ENCODE measurements at regions not wholly inside any gene's neighbourhood (a gene's known extent, or its start where the extent isn't known, plus 50 kb on each side); places are given as distances from the start of the nearest gene placed in this dataset.

DNA sequence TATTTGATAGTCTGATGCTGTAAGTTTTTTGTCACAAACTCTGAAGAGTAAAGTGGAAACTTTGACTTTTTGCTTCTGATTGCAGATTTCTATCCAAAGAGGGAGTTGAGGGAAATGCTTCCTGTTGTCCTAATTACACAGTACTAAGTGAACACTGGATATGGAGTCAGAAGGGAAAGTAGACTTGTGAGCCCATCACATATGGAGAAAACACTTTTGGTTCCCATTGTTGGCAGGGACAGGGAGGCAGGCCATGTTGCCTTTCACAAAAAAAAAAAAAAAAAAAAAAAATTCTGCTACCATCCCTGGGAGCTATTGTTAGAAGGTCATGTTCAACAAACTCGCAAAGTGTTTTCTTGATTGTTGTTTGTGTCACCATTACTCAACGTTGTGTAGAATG lies 144.3 kb downstream of the RPIA start:
- no peak overlapping the region for H3K27ac ChIP-seq (ENCODE audit: insufficient read length, low read depth, low read length)
- H3K4me1 ChIP-seq (ENCODE audit: insufficient read depth, low read length), result no peaks in the 10 kb centered on the region
- no peaks in the 10 kb centered on the region for H3K27me3 ChIP-seq (ENCODE audit: insufficient read depth, low read length)
- H2BK20ac ChIP-seq (ENCODE audit: low read depth, low read length, poor library complexity, severe bottlenecking), result no peak overlapping the region
- H3K4me1 Mint-ChIP-seq, result no peaks in the 10 kb centered on the region
- no CpG with 5 or more reads among the region's 2 CpGs for WGBS (ENCODE audit: extremely low coverage, insufficient read length, low lambda C conversion rate)
- H2AK5ac ChIP-seq (ENCODE audit: insufficient read length, low read length), result no peak overlapping the region
- no peak overlapping the region for H3K14ac ChIP-seq (ENCODE audit: insufficient read depth, low read length)
- H2BK120ac ChIP-seq (ENCODE audit: low read depth, low read length, poor library complexity, severe bottlenecking), result no peak overlapping the region
- no peak overlapping the region for H4K5ac ChIP-seq (ENCODE audit: insufficient read length, low read depth, low read length)
- H2BK5ac ChIP-seq (ENCODE audit: insufficient read length, low read length), result no peak overlapping the region
- H3K23me2 ChIP-seq (ENCODE audit: insufficient read length, low read depth, low read length, poor library complexity, severe bottlenecking), result no peaks in the 10 kb centered on the region
- H3K4me2 ChIP-seq (ENCODE audit: insufficient read depth, insufficient read length, low read length), result no peak overlapping the region
- no peak overlapping the region for H2AFZ ChIP-seq (ENCODE audit: low read length)
- H4K91ac ChIP-seq (ENCODE audit: insufficient read length, low read depth, low read length), result no peak overlapping the region
- no peaks in the 10 kb centered on the region for H3K79me1 ChIP-seq (ENCODE audit: insufficient read depth, low read depth, low read length, poor library complexity, severe bottlenecking)
- H3K9me3 ChIP-seq (ENCODE audit: control insufficient read depth, low read depth, low read length), result peaks cover 8% of the 10 kb centered on the region
- TF ChIP-seq, protein P1, sequence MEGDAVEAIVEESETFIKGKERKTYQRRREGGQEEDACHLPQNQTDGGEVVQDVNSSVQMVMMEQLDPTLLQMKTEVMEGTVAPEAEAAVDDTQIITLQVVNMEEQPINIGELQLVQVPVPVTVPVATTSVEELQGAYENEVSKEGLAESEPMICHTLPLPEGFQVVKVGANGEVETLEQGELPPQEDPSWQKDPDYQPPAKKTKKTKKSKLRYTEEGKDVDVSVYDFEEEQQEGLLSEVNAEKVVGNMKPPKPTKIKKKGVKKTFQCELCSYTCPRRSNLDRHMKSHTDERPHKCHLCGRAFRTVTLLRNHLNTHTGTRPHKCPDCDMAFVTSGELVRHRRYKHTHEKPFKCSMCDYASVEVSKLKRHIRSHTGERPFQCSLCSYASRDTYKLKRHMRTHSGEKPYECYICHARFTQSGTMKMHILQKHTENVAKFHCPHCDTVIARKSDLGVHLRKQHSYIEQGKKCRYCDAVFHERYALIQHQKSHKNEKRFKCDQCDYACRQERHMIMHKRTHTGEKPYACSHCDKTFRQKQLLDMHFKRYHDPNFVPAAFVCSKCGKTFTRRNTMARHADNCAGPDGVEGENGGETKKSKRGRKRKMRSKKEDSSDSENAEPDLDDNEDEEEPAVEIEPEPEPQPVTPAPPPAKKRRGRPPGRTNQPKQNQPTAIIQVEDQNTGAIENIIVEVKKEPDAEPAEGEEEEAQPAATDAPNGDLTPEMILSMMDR (conservative IDR thresholded peaks at IDR 0.05), result no peak
- H3K36me3 Mint-ChIP-seq (ENCODE audit: insufficient read depth in 1 of 3, low read depth in 3 of 3), result peaks cover 0 to 14% (median 0%) of the 10 kb centered on the region in 3 experiments; a peak in 2 of 7 replicates
- no peak overlapping the region for H3K9ac ChIP-seq (ENCODE audit: extremely low read depth, insufficient read length, low read length)
- H4K8ac ChIP-seq (replicated peaks; ENCODE audit: insufficient read length, low read depth, low read length), result no peak overlapping the region
- no peaks in the 10 kb centered on the region for H4K20me1 ChIP-seq (ENCODE audit: control insufficient read depth, insufficient read depth, insufficient read length)
- H3K9me3 Mint-ChIP-seq, result peaks cover 47 to 81% of the 10 kb centered on the region in 2 experiments
- H3K23ac ChIP-seq (ENCODE audit: insufficient read length, low read depth, low read length), result no peak overlapping the region
- H2BK15ac ChIP-seq (ENCODE audit: low read depth, low read length), result no peak overlapping the region
- DNase-seq, result no peak
- H3K79me2 ChIP-seq (ENCODE audit: insufficient read depth, low read length), result no peaks in the 10 kb centered on the region
- no peak overlapping the region for H3K18ac ChIP-seq (ENCODE audit: insufficient read length, low read depth, low read length)
- no peak overlapping the region for H3T11ph ChIP-seq (ENCODE audit: low read length)
- H3K4me3 Mint-ChIP-seq, result no peak overlapping the region
- no peak overlapping the region for H3K27ac Mint-ChIP-seq
- H3K56ac ChIP-seq (ENCODE audit: insufficient read length, low read depth, low read length), result no peak overlapping the region
- H3K27me3 Mint-ChIP-seq (ENCODE audit: low read depth), result peaks cover 2% of the 10 kb centered on the region; the same call in 1 of the 2 replicates
- H2BK12ac ChIP-seq (ENCODE audit: insufficient read length, low read depth, low read length), result no peak overlapping the region
- no peak overlapping the region for H3K4ac ChIP-seq (ENCODE audit: low read depth, low read length)
